B cell (primary cell): ENCODE measurements at regions not wholly inside any gene's neighbourhood (a gene's known extent, or its start where the extent isn't known, plus 50 kb on each side); places are given as distances from the start of the nearest gene placed in this dataset.

ENCODE experiments used
- ATAC-seq: fragments of 200-7000 bp; cut with Tn5 transposase; one replicate; pipeline ENCODE4 v1.10.0; 2021; ENCODE audit warnings: low read depth, mild to moderate bottlenecking, moderate number of reproducible peaks, moderate library complexity
- CTCF ChIA-PET: fragments of 350-600 bp; sonication (Branson Sonifier 250); formaldehyde crosslinking; loops from one replicate; lab custom pipeline; 2021; ENCODE audit warnings: antibody characterized with exemption, inconsistent platforms; lab: Charles Lee
- POLR2A ChIA-PET: fragments of 350-600 bp; sonication (Branson Sonifier 250); formaldehyde crosslinking; loops from one replicate; lab custom pipeline; 2021; ENCODE audit warnings: antibody characterized with exemption; lab: Charles Lee
- DNase-seq: peaks from one replicate; pipeline ENCODE4 v3.0.0; 2013
- H2AFZ ChIP-seq: 2 replicates; pipeline ENCODE4 v1.6.1; 2012; ENCODE audit warnings: mild to moderate bottlenecking, low read depth, low read length; ENCODE audit not compliant: insufficient read depth, poor library complexity, severe bottlenecking
- H3K27ac ChIP-seq, 2 donors: 1 replicate in 1 of 2; 2 replicates in 1 of 2; pipeline ENCODE4 v1.5.1; 2012 to 2013; ENCODE audit warnings: low read length in 2 of 2, mild to moderate bottlenecking in 2 of 2, moderate library complexity in 1 of 2
- H3K27me3 ChIP-seq, 4 experiments: fragments of 200-600 bp in 1 of 4; sonication (generic) in 1 of 4; replicated peaks in 1 of 4; 1 replicate in 2 of 4; 2 replicates in 2 of 4; pipeline versions ENCODE4 v1.6.1 to v1.7.0; 2013 to 2016; ENCODE audit warnings: low read length in 3 of 4, mild to moderate bottlenecking in 2 of 4, mixed read lengths in 1 of 4, moderate library complexity in 1 of 4; ENCODE audit not compliant: insufficient read depth in 4 of 4, control insufficient read depth in 3 of 4; ENCODE audit errors: control extremely low read depth in 1 of 4
- H3K36me3 ChIP-seq, 2 experiments: replicated peaks in 1 of 2; 1 replicate in 1 of 2; 2 replicates in 1 of 2; pipeline versions ENCODE4 v1.6.1 to v1.7.1; 2013; ENCODE audit warnings: low read length in 1 of 2; ENCODE audit not compliant: insufficient read depth in 2 of 2, control insufficient read depth in 1 of 2; ENCODE audit errors: control extremely low read depth in 1 of 2, extremely low read depth in 1 of 2
- H3K4me1 ChIP-seq, 2 donors: fragments of 200-600 bp in 1 of 2; sonication (generic) in 1 of 2; 1 replicate in 1 of 2; 2 replicates in 1 of 2; pipeline versions ENCODE4 v1.5.1 to v1.6.1; 2013 to 2017; ENCODE audit warnings: low read length in 2 of 2; ENCODE audit not compliant: control insufficient read depth in 2 of 2, insufficient read depth in 2 of 2
- H3K4me2 ChIP-seq: replicated peaks from 2 replicates; pipeline ENCODE3; 2012; ENCODE audit warnings: mild to moderate bottlenecking, low read depth, low read length; ENCODE audit not compliant: poor library complexity, severe bottlenecking
- H3K4me3 ChIP-seq, 5 experiments: fragments of 200-600 bp in 1 of 5; sonication (generic) in 1 of 5; 1 replicate in 3 of 5; 2 replicates in 2 of 5; pipeline versions ENCODE4 v1.5.1 to v1.7.0; 2011 to 2016; ENCODE audit warnings: low read length in 4 of 5, mild to moderate bottlenecking in 4 of 5, low read depth in 2 of 5, control low read depth in 1 of 5, moderate library complexity in 1 of 5; ENCODE audit not compliant: insufficient read depth in 1 of 5; ENCODE audit errors: control extremely low read depth in 1 of 5, extremely low read depth in 1 of 5
- H3K79me2 ChIP-seq: fragments of 200-600 bp; sonication (generic); one replicate; pipeline ENCODE4 v1.6.0; 2016; ENCODE audit warnings: low read length; ENCODE audit not compliant: control insufficient read depth, insufficient read depth
- H3K9ac ChIP-seq: fragments of 200-600 bp; sonication (generic); 2 replicates; pipeline ENCODE4 v1.6.1; 2017; ENCODE audit warnings: mild to moderate bottlenecking, low read length, moderate library complexity
- H3K9me3 ChIP-seq, 3 donors: one replicate each; pipeline versions ENCODE4 v1.6.1 to v1.7.1; 2013; ENCODE audit warnings: low read length in 2 of 3; ENCODE audit not compliant: control insufficient read depth in 2 of 3, insufficient read depth in 1 of 3; ENCODE audit errors: control extremely low read depth in 1 of 3
- H4K20me1 ChIP-seq: 2 replicates; pipeline ENCODE4 v1.6.0; 2012; ENCODE audit warnings: mild to moderate bottlenecking, low read length; ENCODE audit not compliant: insufficient read depth, control insufficient read depth, poor library complexity, severe bottlenecking
- H3K27ac Mint-ChIP-seq: one replicate; pipeline ENCODE4 v1.8.0; 2021; ENCODE audit warnings: mixed read lengths
- H3K27me3 Mint-ChIP-seq: one replicate; pipeline ENCODE4 v1.8.0; 2021; ENCODE audit warnings: mixed read lengths
- H3K4me1 Mint-ChIP-seq: one replicate; pipeline ENCODE4 v1.8.0; 2021; ENCODE audit warnings: mixed read lengths
- H3K4me3 Mint-ChIP-seq: one replicate; pipeline ENCODE4 v1.8.0; 2021; ENCODE audit warnings: mixed read lengths
- H3K9me3 Mint-ChIP-seq: one replicate; pipeline ENCODE4 v1.8.0; 2022; ENCODE audit warnings: mixed read lengths; ENCODE audit not compliant: insufficient read depth
- EZH2 ChIP-seq: IDR thresholded peaks from 2 replicates; pipeline ENCODE4 v1.6.1; 2012; ENCODE audit warnings: borderline replicate concordance, low read depth, mild to moderate bottlenecking, moderate library complexity, low read length; ENCODE audit not compliant: insufficient read depth, poor library complexity, severe bottlenecking
- WGBS: methylation state at CpG from one replicate; pipeline ENCODE4 v1.1.5; 2013; ENCODE audit warnings: missing lambda C conversion rate; ENCODE audit not compliant: insufficient coverage; 5-methylcytosine and 5-hydroxymethylcytosine counted together
- intact Hi-C: fragments of 100-400 bp; cut with micrococcal nuclease; formaldehyde crosslinking; loops from one replicate; pipeline ENCODE4 v1.10.0; 2022
- TF ChIP-seq, protein P1 (sequence below): fragments of 200-600 bp; IDR thresholded peaks from one replicate; pipeline ENCODE4 v1.8.0; 2022; ENCODE audit warnings: antibody characterized with exemption, mild to moderate bottlenecking

DNA sequence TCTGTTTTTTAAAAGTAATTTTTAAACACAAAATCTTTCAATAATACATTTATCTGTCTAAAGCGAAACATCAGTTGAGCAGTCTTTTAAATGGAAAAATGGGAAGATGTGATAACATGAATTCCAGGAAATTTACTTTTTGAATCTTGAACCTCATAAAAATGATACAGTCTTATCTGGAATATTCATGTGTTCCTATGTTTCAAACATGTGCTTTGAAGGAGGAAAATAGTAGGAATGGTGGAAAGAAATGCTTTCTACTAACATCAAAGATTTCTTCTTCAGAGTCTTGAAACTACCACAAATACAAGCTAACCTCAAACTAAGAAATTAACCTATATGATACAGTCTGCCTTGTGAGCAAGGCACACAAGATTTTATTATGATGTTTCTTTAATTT is 317.5 kb upstream of the SEMA3A start:
- Histone ChIP-seq H3K4me3 (no peak overlapping the region), H2AFZ (no peak overlapping the region), H3K27me3 (no peaks in the 10 kb centered on the region), H3K9me3 (no peaks in the 10 kb centered on the region), H3K79me2 (no peaks in the 10 kb centered on the region), H3K4me1 (no peaks in the 10 kb centered on the region), H3K36me3 (no peaks in the 10 kb centered on the region), H3K4me2 (no peak overlapping the region), H3K9ac (no peak overlapping the region), H4K20me1 (no peaks in the 10 kb centered on the region), H3K27ac (no peak overlapping the region)
- TF ChIP-seq, protein P1, sequence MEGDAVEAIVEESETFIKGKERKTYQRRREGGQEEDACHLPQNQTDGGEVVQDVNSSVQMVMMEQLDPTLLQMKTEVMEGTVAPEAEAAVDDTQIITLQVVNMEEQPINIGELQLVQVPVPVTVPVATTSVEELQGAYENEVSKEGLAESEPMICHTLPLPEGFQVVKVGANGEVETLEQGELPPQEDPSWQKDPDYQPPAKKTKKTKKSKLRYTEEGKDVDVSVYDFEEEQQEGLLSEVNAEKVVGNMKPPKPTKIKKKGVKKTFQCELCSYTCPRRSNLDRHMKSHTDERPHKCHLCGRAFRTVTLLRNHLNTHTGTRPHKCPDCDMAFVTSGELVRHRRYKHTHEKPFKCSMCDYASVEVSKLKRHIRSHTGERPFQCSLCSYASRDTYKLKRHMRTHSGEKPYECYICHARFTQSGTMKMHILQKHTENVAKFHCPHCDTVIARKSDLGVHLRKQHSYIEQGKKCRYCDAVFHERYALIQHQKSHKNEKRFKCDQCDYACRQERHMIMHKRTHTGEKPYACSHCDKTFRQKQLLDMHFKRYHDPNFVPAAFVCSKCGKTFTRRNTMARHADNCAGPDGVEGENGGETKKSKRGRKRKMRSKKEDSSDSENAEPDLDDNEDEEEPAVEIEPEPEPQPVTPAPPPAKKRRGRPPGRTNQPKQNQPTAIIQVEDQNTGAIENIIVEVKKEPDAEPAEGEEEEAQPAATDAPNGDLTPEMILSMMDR: no peak
- TF ChIP-seq EZH2: no peak
- H3K27me3 Mint-ChIP-seq: no peaks in the 10 kb centered on the region
- ChIA-PET CTCF (no interaction called here), POLR2A (no interaction called here)
- no peak overlapping the region for H3K4me3 Mint-ChIP-seq
- ATAC-seq (no peak), DNase-seq (no peak)
- H3K9me3 Mint-ChIP-seq: no peaks in the 10 kb centered on the region
- intact Hi-C loops: no loop called here
- no peak overlapping the region for H3K27ac Mint-ChIP-seq
- no peaks in the 10 kb centered on the region for H3K4me1 Mint-ChIP-seq
- WGBS: no CpG with 5 or more reads among the region's 1 CpG

- Histone ChIP-seq H3K27me3 (no peaks in the 10 kb centered on the region), H3K4me1 (no peaks in the 10 kb centered on the region), H3K4me2 (no peak overlapping the region), H3K4me3 (no peak overlapping the region), H3K27ac (no peak overlapping the region), H4K20me1 (no peaks in the 10 kb centered on the region), H3K79me2 (no peaks in the 10 kb centered on the region), H3K9me3 (no peaks in the 10 kb centered on the region), H2AFZ (no peak overlapping the region), H3K36me3 (no peaks in the 10 kb centered on the region), H3K9ac (no peak overlapping the region)
- POLR2A ChIA-PET: no interaction called here
- Mint-ChIP-seq H3K27me3 (no peaks in the 10 kb centered on the region), H3K4me3 (no peak overlapping the region), H3K27ac (no peak overlapping the region), H3K4me1 (no peaks in the 10 kb centered on the region), H3K9me3 (no peaks in the 10 kb centered on the region)
- intact Hi-C loops: no loop called here
- TF ChIP-seq EZH2: no peak
- TF ChIP-seq, protein P1: no peak
- DNase-seq (no peak), ATAC-seq (no peak)
- CTCF ChIA-PET: no interaction called here
- WGBS: 100% methylated on average over 1 of the region's 1 CpG
Observed at GRCh38 chr7:84510505-84510904, 315.9 kb upstream of the SEMA3A start.
